Duodenal mucosa (tissue), 2 donors: ENCODE measurements at regions not wholly inside any gene's neighbourhood (a gene's known extent, or its start where the extent isn't known, plus 50 kb on each side); places are given as distances from the start of the nearest gene placed in this dataset.

Experiments
- H3K27ac ChIP-seq: one replicate; pipeline ENCODE4 v1.7.0; 2013; ENCODE audit warnings: low read depth, low read length
- H3K27me3 ChIP-seq, 2 donors: one replicate each; pipeline ENCODE4 v1.7.0; 2013; ENCODE audit warnings: low read length in 2 of 2, control low read depth in 1 of 2; ENCODE audit not compliant: insufficient read depth in 2 of 2, control insufficient read depth in 1 of 2
- H3K36me3 ChIP-seq, 2 donors: one replicate each; pipeline ENCODE4 v1.7.0; 2013; ENCODE audit warnings: low read length in 2 of 2, control low read depth in 1 of 2; ENCODE audit not compliant: insufficient read depth in 2 of 2, control insufficient read depth in 1 of 2
- H3K4me1 ChIP-seq, 2 donors: one replicate each; pipeline ENCODE4 v1.7.0; 2013; ENCODE audit warnings: low read length in 2 of 2, control low read depth in 1 of 2; ENCODE audit not compliant: insufficient read depth in 2 of 2, control insufficient read depth in 1 of 2
- H3K4me3 ChIP-seq, 2 donors: one replicate each; pipeline ENCODE4 v1.7.0; 2013; ENCODE audit warnings: low read length in 2 of 2, low read depth in 1 of 2
- H3K9ac ChIP-seq, 2 donors: one replicate each; pipeline ENCODE4 v1.7.0; 2013; ENCODE audit warnings: low read length in 2 of 2, low read depth in 1 of 2
- H3K9me3 ChIP-seq, 2 donors: one replicate each; pipeline ENCODE4 v1.7.0; 2013; ENCODE audit warnings: low read length in 2 of 2, control low read depth in 1 of 2; ENCODE audit not compliant: control insufficient read depth in 1 of 2

GRCh38 chr22:26894766-26895485 lies 237.5 kb downstream of the MIAT start:
- Histone ChIP-seq H3K27me3 (no peaks in the 10 kb centered on the region), H3K9me3 (no peaks in the 10 kb centered on the region), H3K9ac (no peak overlapping the region), H3K36me3 (no peaks in the 10 kb centered on the region), H3K27ac (no peak overlapping the region), H3K4me1 (no peaks in the 10 kb centered on the region), H3K4me3 (no peak overlapping the region)

- H3K4me3 ChIP-seq = no peak overlapping the region
- H3K4me1 ChIP-seq = no peaks in the 10 kb centered on the region
- H3K9me3 ChIP-seq = no peaks in the 10 kb centered on the region
- H3K27me3 ChIP-seq = peaks cover 0 to 2% of the 10 kb centered on the region in 2 donors
- no peaks in the 10 kb centered on the region for H3K36me3 ChIP-seq
- H3K27ac ChIP-seq = no peak overlapping the region
- H3K9ac ChIP-seq = no peak overlapping the region
Measured at GRCh38 chr22:26897384-26897783, 240.0 kb downstream of the MIAT start.

- Histone ChIP-seq H3K4me3 (no peak overlapping the region), H3K27me3 (peaks cover 0 to 6% of the 10 kb centered on the region in 2 donors), H3K9me3 (no peaks in the 10 kb centered on the region), H3K27ac (no peak overlapping the region), H3K36me3 (no peaks in the 10 kb centered on the region), H3K9ac (no peak overlapping the region), H3K4me1 (peaks cover 5 to 6% of the 10 kb centered on the region in 2 donors)
Measured at GRCh38 chr22:26898946-26899605, 241.7 kb downstream of the MIAT start.

- peaks cover 5 to 6% of the 10 kb centered on the region in 2 donors for H3K4me1 ChIP-seq
- peaks cover 0 to 7% of the 10 kb centered on the region in 2 donors for H3K27me3 ChIP-seq
- H3K27ac ChIP-seq = no peak overlapping the region
- no peak overlapping the region for H3K9ac ChIP-seq
- H3K9me3 ChIP-seq = no peaks in the 10 kb centered on the region
- no peak overlapping the region for H3K4me3 ChIP-seq
- no peaks in the 10 kb centered on the region for H3K36me3 ChIP-seq
Measured at GRCh38 chr22:26900787-26901186, 243.4 kb downstream of the MIAT start.

- Histone ChIP-seq H3K9ac (no peak overlapping the region), H3K4me3 (no peak overlapping the region), H3K27me3 (peaks cover 0 to 7% of the 10 kb centered on the region in 2 donors), H3K36me3 (no peaks in the 10 kb centered on the region), H3K27ac (no peak overlapping the region), H3K9me3 (no peaks in the 10 kb centered on the region), H3K4me1 (peaks cover 5 to 6% of the 10 kb centered on the region in 2 donors)
Measured at GRCh38 chr22:26901198-26901816, 243.9 kb downstream of the MIAT start.

GRCh38 chr22:26902401-26903029 lies 245.1 kb downstream of the MIAT start:
- no peak overlapping the region for H3K27ac ChIP-seq
- peaks cover 0 to 7% of the 10 kb centered on the region in 2 donors for H3K27me3 ChIP-seq
- H3K4me3 ChIP-seq = peak overlapping the region; percentile 45 to 50
- no peak overlapping the region for H3K9ac ChIP-seq
- H3K36me3 ChIP-seq = no peaks in the 10 kb centered on the region
- H3K9me3 ChIP-seq = no peaks in the 10 kb centered on the region
- H3K4me1 ChIP-seq = peaks cover 5 to 6% of the 10 kb centered on the region in 2 donors

- Histone ChIP-seq H3K9me3 (no peaks in the 10 kb centered on the region), H3K36me3 (no peaks in the 10 kb centered on the region), H3K4me1 (peaks cover 5 to 6% of the 10 kb centered on the region in 2 donors), H3K4me3 (peak overlapping the region; percentile 45 to 50), H3K27me3 (peaks cover 0 to 7% of the 10 kb centered on the region in 2 donors), H3K27ac (no peak overlapping the region), H3K9ac (no peak overlapping the region)
Measured at GRCh38 chr22:26903030-26903856, 245.9 kb downstream of the MIAT start.

GRCh38 chr22:26904483-26904882 lies 247.1 kb downstream of the MIAT start:
- H3K27me3 ChIP-seq = peaks cover 0 to 7% of the 10 kb centered on the region in 2 donors
- H3K4me3 ChIP-seq = no peak overlapping the region
- H3K36me3 ChIP-seq = no peaks in the 10 kb centered on the region
- no peak overlapping the region for H3K27ac ChIP-seq
- H3K9ac ChIP-seq = no peak overlapping the region
- no peaks in the 10 kb centered on the region for H3K9me3 ChIP-seq
- H3K4me1 ChIP-seq = peaks cover 5 to 6% of the 10 kb centered on the region in 2 donors

- Histone ChIP-seq H3K9me3 (no peaks in the 10 kb centered on the region), H3K36me3 (no peaks in the 10 kb centered on the region), H3K4me3 (no peak overlapping the region), H3K27me3 (peaks cover 0 to 7% of the 10 kb centered on the region in 2 donors), H3K4me1 (peaks cover 5 to 6% of the 10 kb centered on the region in 2 donors), H3K9ac (no peak overlapping the region), H3K27ac (no peak overlapping the region)
Measured at GRCh38 chr22:26905076-26905475, 247.7 kb downstream of the MIAT start.
